Neural crest cell (in vitro differentiated cells): ENCODE measurements at regions not wholly inside any gene's neighbourhood (a gene's known extent, or its start where the extent isn't known, plus 50 kb on each side); places are given as distances from the start of the nearest gene placed in this dataset.

Source experiments
- DNase-seq: peaks from one replicate; pipeline ENCODE4 v3.0.0; 2021; ENCODE audit warnings: low read depth, mixed read lengths, low spot score
- H3K27ac Mint-ChIP-seq: one replicate; pipeline ENCODE4 v1.8.0; 2021; ENCODE audit warnings: mild to moderate bottlenecking, mixed read lengths; ENCODE audit not compliant: unreplicated experiment
- H3K27me3 Mint-ChIP-seq: 2 replicates; pipeline ENCODE4 v1.8.0; 2021; ENCODE audit warnings: low read depth, mild to moderate bottlenecking, mixed read lengths
- H3K36me3 Mint-ChIP-seq: 2 replicates; pipeline ENCODE4 v1.8.0; 2021; ENCODE audit warnings: low read depth, mild to moderate bottlenecking, mixed read lengths
- H3K4me1 Mint-ChIP-seq: 2 replicates; pipeline ENCODE4 v1.8.0; 2021; ENCODE audit warnings: mixed read lengths
- H3K4me3 Mint-ChIP-seq: one replicate; pipeline ENCODE4 v1.8.0; 2021; ENCODE audit warnings: mild to moderate bottlenecking, mixed read lengths
- H3K9me3 Mint-ChIP-seq: 2 replicates; pipeline ENCODE4 v1.8.0; 2021; ENCODE audit warnings: mixed read lengths
- TF ChIP-seq, protein P1 (sequence below): fragments of 200-600 bp; sonication (generic); conservative IDR thresholded peaks from 2 replicates; pipeline ENCODE4 v1.5.0; 2021; ENCODE audit warnings: antibody characterized with exemption, mild to moderate bottlenecking

- Mint-ChIP-seq H3K4me1 (peaks cover 9% of the 10 kb centered on the region), H3K27ac (no peak overlapping the region), H3K27me3 (no peaks in the 10 kb centered on the region), H3K4me3 (no peak overlapping the region), H3K36me3 (no peaks in the 10 kb centered on the region), H3K9me3 (no peaks in the 10 kb centered on the region)
- TF ChIP-seq, protein P1, sequence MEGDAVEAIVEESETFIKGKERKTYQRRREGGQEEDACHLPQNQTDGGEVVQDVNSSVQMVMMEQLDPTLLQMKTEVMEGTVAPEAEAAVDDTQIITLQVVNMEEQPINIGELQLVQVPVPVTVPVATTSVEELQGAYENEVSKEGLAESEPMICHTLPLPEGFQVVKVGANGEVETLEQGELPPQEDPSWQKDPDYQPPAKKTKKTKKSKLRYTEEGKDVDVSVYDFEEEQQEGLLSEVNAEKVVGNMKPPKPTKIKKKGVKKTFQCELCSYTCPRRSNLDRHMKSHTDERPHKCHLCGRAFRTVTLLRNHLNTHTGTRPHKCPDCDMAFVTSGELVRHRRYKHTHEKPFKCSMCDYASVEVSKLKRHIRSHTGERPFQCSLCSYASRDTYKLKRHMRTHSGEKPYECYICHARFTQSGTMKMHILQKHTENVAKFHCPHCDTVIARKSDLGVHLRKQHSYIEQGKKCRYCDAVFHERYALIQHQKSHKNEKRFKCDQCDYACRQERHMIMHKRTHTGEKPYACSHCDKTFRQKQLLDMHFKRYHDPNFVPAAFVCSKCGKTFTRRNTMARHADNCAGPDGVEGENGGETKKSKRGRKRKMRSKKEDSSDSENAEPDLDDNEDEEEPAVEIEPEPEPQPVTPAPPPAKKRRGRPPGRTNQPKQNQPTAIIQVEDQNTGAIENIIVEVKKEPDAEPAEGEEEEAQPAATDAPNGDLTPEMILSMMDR = no peak
- DNase-seq = no peak
Measured at GRCh38 chr16:85497622-85498314, 115.4 kb upstream of the GSE1 start.

GRCh38 chr16:85498607-85499006, 114.5 kb upstream of the GSE1 start:
- Mint-ChIP-seq H3K27me3 (no peaks in the 10 kb centered on the region), H3K9me3 (no peaks in the 10 kb centered on the region), H3K4me3 (no peak overlapping the region), H3K4me1 (peaks cover 7% of the 10 kb centered on the region), H3K27ac (no peak overlapping the region), H3K36me3 (no peaks in the 10 kb centered on the region)
- no peak for DNase-seq
- TF ChIP-seq, protein P1 = no peak

- TF ChIP-seq, protein P1 = no peak
- H3K9me3 Mint-ChIP-seq = no peaks in the 10 kb centered on the region
- H3K27me3 Mint-ChIP-seq = no peaks in the 10 kb centered on the region
- no peak for DNase-seq
- H3K36me3 Mint-ChIP-seq = no peaks in the 10 kb centered on the region
- H3K4me3 Mint-ChIP-seq = no peak overlapping the region
- H3K27ac Mint-ChIP-seq = no peak overlapping the region
- H3K4me1 Mint-ChIP-seq = peaks cover 7% of the 10 kb centered on the region
Measured at GRCh38 chr16:85500220-85500619, 112.9 kb upstream of the GSE1 start.

- TF ChIP-seq, protein P1 = no peak
- H3K4me1 Mint-ChIP-seq = peaks cover 13% of the 10 kb centered on the region
- no peaks in the 10 kb centered on the region for H3K36me3 Mint-ChIP-seq
- no peaks in the 10 kb centered on the region for H3K9me3 Mint-ChIP-seq
- H3K4me3 Mint-ChIP-seq = no peak overlapping the region
- DNase-seq = no peak
- no peaks in the 10 kb centered on the region for H3K27me3 Mint-ChIP-seq
- H3K27ac Mint-ChIP-seq = no peak overlapping the region
Measured at GRCh38 chr16:85501900-85502299, 111.2 kb upstream of the GSE1 start.

DNA sequence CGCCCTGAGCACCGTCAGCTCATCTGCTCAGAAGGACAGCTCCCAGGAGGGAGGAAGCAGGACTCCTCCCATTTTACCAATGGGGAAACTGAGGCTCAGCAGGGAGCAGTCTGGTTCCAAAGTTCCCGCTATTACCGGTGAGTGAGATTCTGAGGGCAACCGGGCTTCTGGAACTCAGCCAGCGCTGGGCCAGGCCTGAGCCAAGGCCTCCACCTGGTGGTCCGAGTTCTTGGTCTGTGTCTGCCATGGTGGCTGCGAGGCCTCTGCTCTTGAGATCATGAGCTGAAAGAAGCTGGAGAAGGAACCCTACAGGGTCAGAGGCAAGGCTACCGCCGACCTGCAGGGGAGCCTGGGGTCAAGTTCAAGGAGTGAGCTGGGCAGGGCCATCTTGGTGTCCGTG, 110.8 kb upstream of the GSE1 start:
- Mint-ChIP-seq H3K27me3 (no peaks in the 10 kb centered on the region), H3K36me3 (no peaks in the 10 kb centered on the region), H3K27ac (no peak overlapping the region), H3K4me3 (no peak overlapping the region), H3K4me1 (peaks cover 13% of the 10 kb centered on the region), H3K9me3 (no peaks in the 10 kb centered on the region)
- no peak for DNase-seq
- TF ChIP-seq, protein P1 = no peak
